ENCODE measurements at regions not wholly inside any gene's neighbourhood (a gene's known extent, or its start where the extent isn't known, plus 50 kb on each side); places are given as distances from the start of the nearest gene placed in this dataset.
A peak's percentile ranks its signal among the peaks of the same experiment; 100 is the strongest.

GRCh38 chr11:10358696-10359095 is 53.8 kb downstream of the ADM start:
- DNase-seq (ENCODE audit: low read depth), result no peak

GRCh38 chr11:10359171-10359570 is 54.3 kb downstream of the ADM start:
- DNase-seq (ENCODE audit: low read depth), result no peak

DNA sequence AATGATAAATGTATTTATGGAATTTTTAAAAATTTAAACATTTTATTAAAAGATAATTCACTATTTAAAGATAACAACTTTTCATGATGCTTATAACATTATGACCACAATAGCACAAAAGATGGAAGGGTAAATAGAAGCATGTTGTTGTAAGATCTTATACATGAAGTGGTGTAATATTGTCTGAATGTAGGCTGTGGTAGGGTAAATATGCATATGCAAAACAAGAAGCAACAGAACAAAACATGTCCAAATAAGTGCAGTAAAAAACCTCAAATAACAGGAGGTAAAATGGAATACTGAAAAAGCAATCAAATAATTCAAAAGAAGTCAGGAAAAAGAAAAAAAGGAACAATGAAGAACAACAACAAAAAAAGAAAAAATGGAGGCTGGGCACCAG is 56.0 kb downstream of the ADM start:
- no peak for DNase-seq (ENCODE audit: low read depth)

- DNase-seq (ENCODE audit: low read depth), result no peak
Measured at GRCh38 chr11:10365045-10365444, 60.2 kb downstream of the ADM start.

DNA sequence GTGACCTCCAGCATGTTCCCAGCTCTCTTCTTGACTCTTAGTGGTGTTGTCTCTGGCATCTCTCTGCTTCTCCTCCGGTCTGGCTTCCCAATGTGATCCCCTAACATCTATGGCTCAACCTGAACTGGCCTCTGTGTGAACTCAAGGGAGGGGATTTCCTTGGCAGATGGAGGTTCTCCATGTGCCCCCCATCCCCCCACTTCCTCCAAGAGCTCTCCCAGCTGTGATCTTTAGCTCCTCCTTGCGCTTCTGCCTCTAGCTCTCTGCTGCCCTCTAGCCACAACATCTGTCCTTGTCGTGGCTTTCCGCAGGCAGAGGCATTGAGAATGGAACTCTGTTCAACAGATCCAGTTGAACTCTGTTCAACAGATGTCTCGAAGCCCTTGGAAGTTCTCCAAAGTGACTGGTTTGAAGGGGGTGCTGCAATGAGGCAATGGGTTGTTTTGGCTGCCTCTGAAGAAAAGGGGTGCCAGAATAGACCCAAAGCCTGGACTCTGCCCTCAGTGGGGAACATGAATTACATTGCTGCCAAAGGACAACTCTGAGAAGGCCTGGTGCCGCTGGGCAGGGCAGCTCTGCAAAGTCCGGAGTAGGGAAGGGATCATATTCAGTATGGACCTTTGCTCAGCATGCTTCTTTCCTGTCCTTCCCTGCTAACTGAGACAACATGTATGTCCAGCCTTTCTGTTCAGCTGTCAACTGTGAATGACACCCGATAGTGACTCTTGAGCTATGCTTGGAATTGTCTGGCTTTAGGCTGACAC is 61.9 kb downstream of the ADM start:
- peak; percentile 30 for DNase-seq (ENCODE audit: low read depth)

GRCh38 chr11:10371926-10372641 is 67.2 kb downstream of the ADM start:
- DNase-seq (ENCODE audit: low read depth), result no peak

DNA sequence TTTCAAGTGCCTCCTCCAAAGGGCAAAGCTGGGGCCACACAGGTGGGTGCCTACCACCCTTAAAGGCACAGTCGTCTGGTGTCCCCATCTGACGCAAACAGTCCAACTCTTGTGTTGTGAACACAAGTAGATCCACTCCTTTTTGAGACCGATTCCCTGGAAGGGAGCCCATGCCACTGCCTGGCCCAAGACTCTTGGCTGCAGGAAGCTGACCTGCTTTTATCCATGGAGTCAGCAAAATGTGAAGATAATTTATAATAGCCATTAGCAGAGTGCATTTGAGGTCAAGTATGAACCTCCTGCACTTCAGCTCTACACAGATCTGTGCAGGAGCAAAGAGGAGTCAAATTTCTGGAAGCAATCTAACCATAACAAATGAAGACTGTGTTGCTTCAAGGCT is 68.5 kb downstream of the ADM start:
- no peak for DNase-seq (ENCODE audit: low read depth)

GRCh38 chr11:10373929-10374328 is 69.1 kb downstream of the ADM start:
- DNase-seq (ENCODE audit: low read depth), result no peak

DNA sequence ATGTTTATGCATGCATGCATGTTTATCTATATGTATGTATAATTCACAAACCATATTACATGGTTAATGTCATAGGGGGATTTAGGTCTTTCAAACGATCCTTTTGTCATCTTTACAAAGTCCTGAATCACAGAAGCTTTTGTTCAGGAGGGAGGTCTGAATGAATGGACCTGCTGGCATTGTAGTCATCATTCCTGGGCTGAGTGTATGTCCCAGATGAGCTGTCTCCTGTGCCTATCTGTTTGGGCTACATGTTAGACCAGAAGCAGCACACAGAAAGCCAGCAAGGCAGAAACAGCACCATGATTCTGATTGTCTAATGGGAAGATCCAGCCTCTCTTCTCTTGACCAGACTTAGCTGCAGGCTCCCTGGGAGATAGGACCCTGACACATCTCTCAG is 69.5 kb downstream of the ADM start:
- DNase-seq (ENCODE audit: low read depth), result no peak

GRCh38 chr11:10375280-10375971 is 70.6 kb downstream of the ADM start:
- DNase-seq (ENCODE audit: low read depth), result no peak

- no peak for DNase-seq (ENCODE audit: low read depth)
Measured at GRCh38 chr11:10376061-10376460, 71.2 kb downstream of the ADM start.

GRCh38 chr11:10377183-10377582 is 72.3 kb downstream of the ADM start:
- no peak for DNase-seq (ENCODE audit: low read depth)

DNA sequence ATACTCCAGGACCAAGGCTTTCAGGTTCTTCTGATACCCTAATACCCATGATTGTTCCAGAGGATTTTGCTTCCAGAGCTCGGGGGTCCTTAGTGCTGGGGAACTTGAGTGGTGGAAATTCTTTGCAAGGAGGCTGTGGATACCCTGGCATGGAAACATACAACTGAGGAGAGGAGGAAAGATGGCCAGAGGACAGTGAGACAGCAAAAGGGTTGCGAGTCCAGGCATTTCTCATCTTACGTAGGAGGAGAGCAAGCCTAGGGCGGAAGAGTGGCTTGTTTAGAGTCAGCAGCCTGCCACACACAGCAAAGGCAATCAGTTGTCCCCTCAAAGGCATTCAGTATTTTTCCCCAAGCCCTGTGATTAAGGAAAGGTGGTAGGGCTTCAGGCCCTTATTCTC is 73.5 kb downstream of the ADM start:
- no peak for DNase-seq (ENCODE audit: low read depth)

- no peak for DNase-seq (ENCODE audit: low read depth)
Measured at GRCh38 chr11:10379022-10379421, 74.1 kb downstream of the ADM start.

DNA sequence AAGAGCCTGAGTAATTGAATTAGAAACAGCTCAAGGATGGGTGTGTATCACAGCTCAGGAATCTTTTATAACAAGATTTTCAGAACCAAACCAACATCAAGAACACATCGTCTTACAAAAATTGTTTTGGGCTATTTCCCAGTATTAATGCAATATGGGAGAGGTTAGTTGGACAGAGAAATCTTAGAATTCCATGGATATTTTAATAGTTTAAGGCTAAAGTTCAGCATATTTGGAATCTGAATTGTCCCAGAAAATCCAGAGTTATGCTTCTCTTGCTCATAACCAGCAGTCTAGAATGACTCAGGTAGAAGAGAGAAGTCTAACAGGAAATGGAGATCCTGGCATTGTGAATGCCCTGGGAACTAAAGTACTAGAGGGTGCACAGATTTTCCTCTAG is 74.6 kb downstream of the ADM start:
- DNase-seq (ENCODE audit: low read depth), result no peak

DNA sequence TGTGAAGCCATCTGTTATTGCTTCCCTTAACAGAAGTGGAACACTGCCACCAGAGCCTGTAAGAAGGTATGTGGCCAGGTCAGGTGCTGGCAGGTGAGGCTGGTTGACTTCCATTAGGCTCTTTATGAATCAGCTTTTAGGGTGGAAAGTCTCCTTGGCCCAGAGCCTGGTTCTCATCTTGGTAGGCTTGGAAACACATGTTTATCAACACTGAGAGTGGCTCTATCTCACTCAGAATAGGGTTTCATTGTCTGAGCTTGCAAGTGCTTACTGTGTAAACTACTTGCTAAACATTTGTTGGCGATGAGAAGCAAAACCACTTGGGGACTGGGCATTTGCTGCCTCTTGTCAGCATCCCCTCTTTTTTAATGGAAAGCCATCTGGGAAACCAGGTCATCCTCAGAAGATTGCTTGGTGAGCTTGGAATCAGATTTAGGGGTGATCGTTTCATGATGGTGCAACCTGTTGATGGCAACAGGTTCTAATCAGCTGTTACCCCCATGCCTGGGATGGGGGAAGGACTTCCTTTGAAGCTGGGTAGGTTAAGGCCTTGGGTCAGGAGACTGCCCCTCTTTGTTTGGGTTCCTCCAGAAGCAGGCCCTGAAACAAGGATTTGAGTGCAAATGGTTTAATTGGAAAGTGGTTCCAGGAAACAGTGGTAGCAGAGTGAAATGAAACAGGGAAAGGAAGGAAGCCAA is 75.0 kb upstream of the AMPD3 start:
- no peak for DNase-seq (ENCODE audit: low read depth)

GRCh38 chr11:10380921-10381320 is 74.1 kb upstream of the AMPD3 start:
- DNase-seq (ENCODE audit: low read depth), result no peak

- no peak for DNase-seq (ENCODE audit: low read depth)
Measured at GRCh38 chr11:10381736-10382135, 73.3 kb upstream of the AMPD3 start.

DNA sequence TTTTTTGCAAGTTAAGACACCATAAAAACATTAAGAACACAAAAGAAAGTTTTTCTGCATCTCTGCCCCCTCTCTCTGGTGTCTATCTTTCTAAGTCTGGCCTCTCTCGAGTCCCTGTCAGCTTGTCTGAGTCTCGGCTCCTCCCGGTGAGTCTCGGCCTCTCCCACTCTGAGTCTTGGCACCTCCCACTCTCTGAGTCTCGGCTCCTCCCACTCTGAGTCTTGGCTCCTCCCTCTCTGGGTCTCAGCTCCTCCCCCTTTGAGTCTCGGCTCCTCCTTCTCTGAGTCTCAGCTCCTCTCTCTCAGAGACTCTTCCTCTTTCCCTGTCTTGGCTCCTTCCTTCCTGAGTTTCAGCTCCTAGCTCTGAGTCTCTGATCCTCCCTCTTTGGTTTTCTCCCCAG is 72.5 kb upstream of the AMPD3 start:
- no peak for DNase-seq (ENCODE audit: low read depth)

DNA sequence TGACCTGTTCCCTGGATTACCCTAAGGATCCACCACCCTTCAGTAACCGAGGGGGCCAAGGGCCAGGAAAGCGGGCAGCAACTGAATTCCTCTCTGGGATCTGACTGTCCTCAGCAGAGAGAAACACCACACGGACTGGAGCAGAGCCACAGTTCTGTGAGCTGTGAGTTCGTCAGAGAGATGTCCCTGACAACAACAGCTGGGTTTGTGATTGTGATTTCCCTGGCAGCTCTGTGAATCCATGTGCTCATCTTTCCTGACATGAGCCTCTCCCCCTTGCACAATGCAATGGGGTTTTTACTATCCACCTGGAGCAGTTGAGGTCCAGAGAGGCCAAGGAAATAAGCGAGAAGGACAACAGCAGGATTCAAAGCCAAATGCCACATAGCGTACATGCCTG is 69.4 kb upstream of the AMPD3 start:
- no peak for DNase-seq (ENCODE audit: low read depth)

GRCh38 chr11:10386361-10386760 is 68.7 kb upstream of the AMPD3 start:
- no peak for DNase-seq (ENCODE audit: low read depth)

DNA sequence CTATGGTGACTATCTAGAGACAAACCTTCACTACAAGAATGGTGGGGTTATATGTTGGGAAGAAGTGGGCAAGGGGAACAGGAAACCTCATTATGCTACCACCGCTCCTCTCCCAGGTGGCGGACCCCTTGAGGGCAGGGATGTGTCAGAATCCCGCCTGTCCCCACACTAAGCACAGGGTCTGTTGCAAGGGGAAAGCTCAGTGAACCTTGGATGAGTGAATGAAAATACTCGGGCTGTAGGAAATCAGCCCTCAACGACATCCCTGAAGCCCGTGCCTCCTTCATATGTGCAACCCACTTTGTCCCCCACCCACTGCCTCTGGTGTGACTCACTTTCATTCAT is 68.2 kb upstream of the AMPD3 start:
- DNase-seq (ENCODE audit: low read depth), result no peak

All from activated T-cell treated with anti-CD3 and anti-CD28 coated beads for 1 hour (primary cell).